Gastroesophageal sphincter (tissue), 4 donors: ENCODE measurements at regions not wholly inside any gene's neighbourhood (a gene's known extent, or its start where the extent isn't known, plus 50 kb on each side); places are given as distances from the start of the nearest gene placed in this dataset.

ENCODE experiments used
- ATAC-seq: fragments of 150-250 bp; one replicate; pipeline ENCODE4 v1.9.1; 2016; ENCODE audit warnings: mild to moderate bottlenecking, moderate library complexity
- H3K27ac ChIP-seq, 4 donors: fragments of 200-600 bp; sonication (generic) in 3 of 4; 1 replicate in 3 of 4; 2 replicates in 1 of 4; pipeline ENCODE4 v1.5.1; 2016 to 2019
- H3K27me3 ChIP-seq: fragments of 200-600 bp; sonication (generic); one replicate; pipeline ENCODE4 v1.5.1; 2019
- H3K36me3 ChIP-seq, 2 donors: fragments of 200-600 bp; sonication (generic); one replicate each; pipeline ENCODE4 v1.5.1; 2019; ENCODE audit warnings: control low read depth in 1 of 2
- H3K4me1 ChIP-seq, 3 donors: fragments of 200-600 bp; sonication (generic); 1 replicate in 2 of 3; 2 replicates in 1 of 3; pipeline ENCODE4 v1.5.1; 2016 to 2019; ENCODE audit warnings: control low read depth in 2 of 3
- H3K4me3 ChIP-seq, 2 donors: fragments of 200-600 bp; sonication (generic); one replicate each; pipeline ENCODE4 v1.5.1; 2019; ENCODE audit warnings: mild to moderate bottlenecking in 1 of 2, moderate library complexity in 1 of 2
- H3K9me3 ChIP-seq, 3 donors: fragments of 200-600 bp; sonication (generic); one replicate each; pipeline ENCODE4 v1.5.1; 2017 to 2019; ENCODE audit warnings: control low read depth in 2 of 3
- EP300 ChIP-seq: sonication (generic); formaldehyde crosslinking; IDR thresholded peaks from one replicate; pipeline ENCODE4 v1.6.1; 2017; ENCODE audit warnings: antibody characterized with exemption, mild to moderate bottlenecking
- POLR2A ChIP-seq, 2 donors: fragments of 450-650 bp; IDR thresholded peaks; one replicate each; pipeline ENCODE4 v1.6.1; 2017; ENCODE audit warnings: antibody characterized with exemption in 2 of 2, mild to moderate bottlenecking in 2 of 2, moderate library complexity in 1 of 2
- POLR2AphosphoS5 ChIP-seq: sonication (generic); formaldehyde crosslinking; IDR thresholded peaks from one replicate; pipeline ENCODE4 v1.6.1; 2017; ENCODE audit warnings: antibody characterized with exemption
- WGBS, 2 donors: methylation state at CpG; one replicate each; pipeline ENCODE4 v1.1.5; 2018; ENCODE audit warnings: low coverage in 1 of 2; 5-methylcytosine and 5-hydroxymethylcytosine counted together
- TF ChIP-seq, protein P1 (sequence below), 4 experiments: fragments of 200-600 bp in 2 of 4; fragments of 450-650 bp in 2 of 4; sonication (generic) in 1 of 4; IDR thresholded peaks; one replicate each; pipeline ENCODE4 v1.5.1; 2017 to 2019; ENCODE audit warnings: antibody characterized with exemption in 4 of 4, mild to moderate bottlenecking in 2 of 4, moderate library complexity in 2 of 4

DNA sequence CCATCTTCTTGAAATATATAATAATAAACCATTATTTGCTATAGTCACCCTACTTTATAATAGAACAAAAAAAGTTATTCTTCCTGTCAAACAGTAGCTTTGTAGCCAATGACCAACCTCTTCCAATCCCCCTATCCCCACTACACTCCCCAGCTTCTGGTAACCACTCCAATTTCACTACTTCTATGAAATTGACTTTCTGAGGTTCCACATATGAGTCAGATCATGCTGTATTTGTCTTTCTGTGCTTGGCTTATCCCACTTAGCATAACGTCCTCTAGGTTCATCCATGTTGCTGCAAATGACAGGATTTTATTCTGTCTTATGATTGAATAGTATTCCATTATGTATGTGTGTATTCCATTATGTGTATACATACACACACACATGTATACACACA lies 809.7 kb upstream of the NDST4 start:
- ATAC-seq: no peak
- Histone ChIP-seq H3K27me3 (no peaks in the 10 kb centered on the region), H3K4me1 (no peaks in the 10 kb centered on the region), H3K36me3 (no peaks in the 10 kb centered on the region), H3K27ac (no peak overlapping the region), H3K4me3 (no peak overlapping the region), H3K9me3 (no peaks in the 10 kb centered on the region)
- WGBS, 2 donors: 69% methylated on average over 1 of the region's 1 CpG
- TF ChIP-seq POLR2AphosphoS5 (no peak), EP300 (no peak), POLR2A (IDR thresholded peaks at IDR 0.05) (no peak)
- TF ChIP-seq, protein P1, sequence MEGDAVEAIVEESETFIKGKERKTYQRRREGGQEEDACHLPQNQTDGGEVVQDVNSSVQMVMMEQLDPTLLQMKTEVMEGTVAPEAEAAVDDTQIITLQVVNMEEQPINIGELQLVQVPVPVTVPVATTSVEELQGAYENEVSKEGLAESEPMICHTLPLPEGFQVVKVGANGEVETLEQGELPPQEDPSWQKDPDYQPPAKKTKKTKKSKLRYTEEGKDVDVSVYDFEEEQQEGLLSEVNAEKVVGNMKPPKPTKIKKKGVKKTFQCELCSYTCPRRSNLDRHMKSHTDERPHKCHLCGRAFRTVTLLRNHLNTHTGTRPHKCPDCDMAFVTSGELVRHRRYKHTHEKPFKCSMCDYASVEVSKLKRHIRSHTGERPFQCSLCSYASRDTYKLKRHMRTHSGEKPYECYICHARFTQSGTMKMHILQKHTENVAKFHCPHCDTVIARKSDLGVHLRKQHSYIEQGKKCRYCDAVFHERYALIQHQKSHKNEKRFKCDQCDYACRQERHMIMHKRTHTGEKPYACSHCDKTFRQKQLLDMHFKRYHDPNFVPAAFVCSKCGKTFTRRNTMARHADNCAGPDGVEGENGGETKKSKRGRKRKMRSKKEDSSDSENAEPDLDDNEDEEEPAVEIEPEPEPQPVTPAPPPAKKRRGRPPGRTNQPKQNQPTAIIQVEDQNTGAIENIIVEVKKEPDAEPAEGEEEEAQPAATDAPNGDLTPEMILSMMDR (IDR thresholded peaks at IDR 0.05): no peak

DNA sequence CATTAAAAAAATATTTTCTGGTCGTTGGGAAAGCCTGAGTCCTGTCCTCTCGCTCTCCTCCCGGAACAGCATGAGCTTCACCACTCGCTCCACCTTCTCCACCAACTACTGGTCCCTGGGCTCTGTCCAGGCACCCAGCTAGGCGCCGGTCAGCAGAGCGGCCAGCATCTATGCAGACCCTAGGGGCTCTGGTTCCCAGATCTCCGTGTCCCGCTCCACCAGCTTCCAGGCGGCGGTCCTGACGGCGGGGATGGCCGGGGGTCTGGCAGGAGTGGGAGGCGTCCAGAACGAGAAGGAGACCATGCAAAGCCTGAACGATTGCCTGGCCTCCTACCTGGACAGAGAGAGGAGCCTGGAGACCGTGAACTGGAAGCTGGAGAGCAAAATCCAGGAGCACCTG lies 807.2 kb upstream of the NDST4 start:
- no peaks in the 10 kb centered on the region for H3K36me3 ChIP-seq
- H3K4me3 ChIP-seq: no peak overlapping the region
- ATAC-seq: no peak
- WGBS, 2 donors: 86 to 93% methylated on average over 1 to 6 of the region's 18 CpGs
- no peaks in the 10 kb centered on the region for H3K9me3 ChIP-seq
- H3K27me3 ChIP-seq: no peaks in the 10 kb centered on the region
- TF ChIP-seq POLR2A (IDR thresholded peaks at IDR 0.05): no peak
- TF ChIP-seq, protein P1 (IDR thresholded peaks at IDR 0.05): no peak
- no peak for TF ChIP-seq EP300
- no peak for TF ChIP-seq POLR2AphosphoS5
- H3K27ac ChIP-seq: no peak overlapping the region
- no peaks in the 10 kb centered on the region for H3K4me1 ChIP-seq

DNA sequence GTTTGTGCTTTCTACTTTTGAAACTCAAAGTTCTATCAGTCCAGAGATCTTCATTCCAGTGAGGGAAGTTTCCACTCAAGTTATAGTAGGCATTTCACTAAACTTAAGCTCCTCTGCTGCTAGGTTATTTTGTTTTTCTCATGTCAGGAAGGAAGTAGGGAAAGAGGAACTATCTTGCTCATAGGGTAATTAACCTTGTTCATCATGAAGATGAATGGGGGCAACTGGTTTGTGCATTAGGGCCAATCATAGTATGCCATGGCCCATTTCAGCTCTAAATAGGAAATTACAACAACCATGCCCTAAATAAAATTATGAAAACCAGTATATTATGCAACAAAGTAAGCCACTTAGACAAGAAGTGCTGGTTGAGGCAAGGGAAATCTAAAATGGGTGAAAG lies 804.7 kb upstream of the NDST4 start:
- ATAC-seq: no peak
- Histone ChIP-seq H3K4me1 (no peaks in the 10 kb centered on the region), H3K36me3 (no peaks in the 10 kb centered on the region), H3K9me3 (no peaks in the 10 kb centered on the region), H3K27me3 (no peaks in the 10 kb centered on the region), H3K4me3 (no peak overlapping the region), H3K27ac (no peak overlapping the region)
- no peak for TF ChIP-seq EP300
- no peak for TF ChIP-seq POLR2A (IDR thresholded peaks at IDR 0.05)
- TF ChIP-seq, protein P1 (IDR thresholded peaks at IDR 0.05): no peak
- TF ChIP-seq POLR2AphosphoS5: no peak

DNA sequence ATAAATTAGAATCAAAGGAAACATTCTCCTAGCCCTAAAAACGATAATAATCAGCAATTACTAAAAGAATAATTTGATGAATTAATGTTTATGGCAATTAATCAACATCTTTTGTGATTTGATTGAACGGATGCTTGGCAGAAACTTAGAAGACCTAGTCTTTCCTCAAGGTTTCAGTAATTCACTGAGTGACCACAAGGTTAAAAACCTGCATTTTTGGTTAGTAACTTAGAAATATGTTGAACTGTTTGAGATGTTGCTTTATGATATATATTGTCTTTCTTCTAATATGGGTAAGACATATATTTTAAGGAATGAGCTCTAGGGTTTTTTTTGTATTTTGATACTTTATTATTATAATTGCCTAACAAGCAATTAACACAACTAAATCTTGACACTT lies 793.0 kb upstream of the NDST4 start:
- no peaks in the 10 kb centered on the region for H3K27me3 ChIP-seq
- H3K27ac ChIP-seq: no peak overlapping the region
- no peak for TF ChIP-seq EP300
- TF ChIP-seq, protein P1 (IDR thresholded peaks at IDR 0.05): no peak
- no peak for TF ChIP-seq POLR2A (IDR thresholded peaks at IDR 0.05)
- no peak for TF ChIP-seq POLR2AphosphoS5
- H3K4me3 ChIP-seq: no peak overlapping the region
- no peaks in the 10 kb centered on the region for H3K36me3 ChIP-seq
- no peak for ATAC-seq
- H3K4me1 ChIP-seq: no peaks in the 10 kb centered on the region
- peaks cover 0 to 5% (median 0%) of the 10 kb centered on the region in 3 donors for H3K9me3 ChIP-seq
- WGBS, 2 donors: 50 to 55% methylated on average over 2 of the region's 2 CpGs

DNA sequence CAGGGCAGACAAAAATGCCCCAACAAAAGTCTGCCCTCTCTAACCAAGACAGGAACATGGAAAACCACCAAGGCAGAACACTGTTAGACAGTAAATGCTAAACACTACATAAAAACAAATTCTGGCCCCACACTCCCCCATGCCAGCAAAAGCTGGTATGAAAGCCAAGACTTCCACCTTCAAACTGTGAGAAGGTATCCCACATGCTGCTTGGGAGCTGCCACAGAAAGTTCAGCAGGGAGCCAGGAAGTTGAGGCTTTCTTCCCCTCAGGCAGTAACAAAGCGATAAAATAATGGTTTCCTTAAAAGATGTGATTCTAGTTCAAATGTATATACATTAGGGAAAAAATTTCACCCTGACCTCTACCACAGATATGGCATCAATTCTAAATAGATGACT lies 770.4 kb upstream of the NDST4 start:
- Histone ChIP-seq H3K4me1 (no peaks in the 10 kb centered on the region), H3K9me3 (no peaks in the 10 kb centered on the region), H3K27me3 (no peaks in the 10 kb centered on the region), H3K36me3 (no peaks in the 10 kb centered on the region), H3K27ac (no peak overlapping the region), H3K4me3 (no peak overlapping the region)
- TF ChIP-seq EP300 (no peak), POLR2A (IDR thresholded peaks at IDR 0.05) (no peak), POLR2AphosphoS5 (no peak)
- no peak for ATAC-seq
- WGBS, 2 donors: 88 to 92% methylated on average over 1 of the region's 1 CpG

DNA sequence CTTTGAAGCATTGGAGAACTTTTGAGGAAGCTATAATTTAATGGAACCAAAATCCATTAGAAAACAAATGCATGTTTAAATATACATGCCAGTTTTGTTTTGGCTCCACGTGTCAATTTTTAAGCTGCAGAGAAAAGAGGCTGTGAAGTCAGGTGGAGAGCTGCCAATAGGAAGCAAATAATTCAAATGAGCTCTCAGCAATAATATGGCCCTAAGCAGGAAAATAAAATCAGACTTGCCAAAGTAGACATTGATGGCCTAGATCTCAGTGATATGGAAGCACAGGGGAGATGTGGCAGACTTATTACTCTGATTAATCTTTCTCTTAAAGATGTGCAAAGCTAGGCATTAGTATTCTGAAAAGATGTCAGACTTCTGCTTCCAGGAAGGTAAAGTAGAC lies 769.8 kb upstream of the NDST4 start:
- TF ChIP-seq, protein P1 (IDR thresholded peaks at IDR 0.05): no peak
- Histone ChIP-seq H3K4me1 (no peaks in the 10 kb centered on the region), H3K36me3 (no peaks in the 10 kb centered on the region), H3K27ac (no peak overlapping the region), H3K27me3 (no peaks in the 10 kb centered on the region), H3K9me3 (no peaks in the 10 kb centered on the region), H3K4me3 (no peak overlapping the region)
- 0 to 46% methylated on average over 1 of the region's 1 CpG for WGBS, 2 donors
- ATAC-seq: no peak
